ENCODE measurements at regions not wholly inside any gene's neighbourhood (a gene's known extent, or its start where the extent isn't known, plus 50 kb on each side); places are given as distances from the start of the nearest gene placed in this dataset.

DNA sequence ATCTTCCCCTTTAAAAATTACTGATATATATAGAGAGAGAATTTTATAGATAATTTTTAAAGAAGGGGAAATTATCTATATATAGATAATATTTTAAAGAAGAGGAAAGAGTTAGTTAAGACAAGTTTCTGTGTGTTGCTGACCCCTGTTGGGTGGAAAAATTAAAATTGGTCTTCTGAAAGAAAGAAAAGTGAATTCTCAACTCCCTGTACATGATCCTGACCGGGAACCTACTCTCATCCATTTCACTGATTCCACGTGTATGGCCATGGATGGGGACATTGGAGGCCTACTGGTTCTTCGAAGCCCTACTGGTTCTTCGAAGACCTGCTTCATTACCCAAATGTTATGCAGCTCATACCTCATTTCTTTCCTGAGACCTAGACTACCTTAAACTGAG lies 53.0 kb upstream of the TCF21 start:
- DNase-seq, result no peak

DNA sequence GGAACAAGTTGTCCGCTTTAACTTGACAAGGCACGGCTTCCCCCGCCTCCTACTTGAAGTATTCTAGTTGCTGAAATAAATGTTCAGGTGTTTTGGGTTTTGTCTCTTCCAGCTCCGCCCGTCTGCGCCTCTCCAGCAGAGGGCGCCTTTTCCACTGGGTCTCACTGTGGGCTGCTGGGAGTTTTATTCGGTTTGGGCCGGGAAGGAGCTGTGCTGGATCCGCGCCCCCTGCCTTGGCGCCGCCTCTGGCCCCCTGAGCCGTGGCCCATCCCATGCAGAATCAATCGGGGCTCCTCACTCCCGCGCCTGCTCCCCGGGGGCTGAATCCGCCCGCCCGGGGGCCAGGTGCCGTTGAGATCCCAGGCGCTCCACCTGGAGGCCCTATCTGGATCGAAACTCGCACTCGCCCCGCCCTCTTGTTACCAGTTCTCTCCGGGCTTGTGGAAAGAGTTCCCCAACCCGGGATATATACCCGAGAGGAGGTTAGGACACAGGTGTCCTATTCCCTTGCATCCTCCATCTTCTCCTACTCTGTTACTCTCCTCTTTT lies 51.0 kb upstream of the TCF21 start:
- no peak for DNase-seq
